CD14-positive monocyte (primary cell): ENCODE measurements at regions not wholly inside any gene's neighbourhood (a gene's known extent, or its start where the extent isn't known, plus 50 kb on each side); places are given as distances from the start of the nearest gene placed in this dataset.

ENCODE experiments used
- DNase-seq, 3 donors: peaks; one replicate each; pipeline ENCODE4 v3.0.0-alpha.2; 2011 to 2022
- H2AFZ ChIP-seq: 2 replicates; pipeline ENCODE4 v1.6.0; 2012; ENCODE audit warnings: mild to moderate bottlenecking, low read depth, low read length, inconsistent platforms; ENCODE audit not compliant: insufficient read depth, poor library complexity, severe bottlenecking
- H3K27ac ChIP-seq, 2 donors: 1 replicate in 1 of 2; 2 replicates in 1 of 2; pipeline ENCODE4 v1.5.1; 2012 to 2013; ENCODE audit warnings: low read length in 2 of 2, control low read depth in 1 of 2, inconsistent platforms in 1 of 2, low read depth in 1 of 2, mild to moderate bottlenecking in 1 of 2
- H3K27me3 ChIP-seq, 2 donors: one replicate each; pipeline versions ENCODE4 v1.6.0 to v1.6.1; 2011 to 2013; ENCODE audit warnings: low read length in 2 of 2; ENCODE audit not compliant: control insufficient read depth in 2 of 2, insufficient read depth in 2 of 2
- H3K36me3 ChIP-seq, 2 donors: replicated peaks in 1 of 2; 1 replicate in 1 of 2; 2 replicates in 1 of 2; pipeline versions ENCODE4 v1.5.1 to v1.6.1; 2012 to 2013; ENCODE audit warnings: low read length in 2 of 2, control low read depth in 1 of 2, inconsistent platforms in 1 of 2, mild to moderate bottlenecking in 1 of 2; ENCODE audit not compliant: insufficient read depth in 2 of 2, control insufficient read depth in 1 of 2
- H3K4me1 ChIP-seq, 2 donors: 1 replicate in 1 of 2; 2 replicates in 1 of 2; pipeline versions ENCODE4 v1.5.1 to v1.6.1; 2012 to 2013; ENCODE audit warnings: low read length in 2 of 2, control low read depth in 1 of 2, inconsistent platforms in 1 of 2, mild to moderate bottlenecking in 1 of 2, moderate library complexity in 1 of 2; ENCODE audit not compliant: insufficient read depth in 2 of 2, control insufficient read depth in 1 of 2
- H3K4me2 ChIP-seq: replicated peaks from 2 replicates; pipeline ENCODE3; 2012; ENCODE audit warnings: low read length, moderate library complexity, mild to moderate bottlenecking; ENCODE audit not compliant: poor library complexity, severe bottlenecking; ENCODE audit errors: extremely low read depth
- H3K4me3 ChIP-seq, 3 experiments: fragments of 200-600 bp in 1 of 3; sonication (generic) in 1 of 3; replicated peaks in 1 of 3; 1 replicate in 2 of 3; 2 replicates in 1 of 3; pipeline ENCODE4 v1.5.1; 2011 to 2013; ENCODE audit warnings: low read length in 3 of 3, mild to moderate bottlenecking in 3 of 3, control low read depth in 2 of 3, low read depth in 2 of 3, inconsistent platforms in 1 of 3, moderate library complexity in 1 of 3
- H3K79me2 ChIP-seq: 2 replicates; pipeline ENCODE4 v1.6.0; 2012; ENCODE audit warnings: mild to moderate bottlenecking, control low read depth, inconsistent platforms, low read length, moderate library complexity; ENCODE audit not compliant: insufficient read depth
- H3K9ac ChIP-seq: 2 replicates; pipeline ENCODE4 v1.6.0; 2017; ENCODE audit warnings: low read length, mild to moderate bottlenecking; ENCODE audit not compliant: insufficient read depth, poor library complexity, severe bottlenecking
- H3K9me3 ChIP-seq, 2 donors: replicated peaks in 1 of 2; 1 replicate in 1 of 2; 2 replicates in 1 of 2; pipeline versions ENCODE4 v1.5.1 to v1.6.1; 2012 to 2013; ENCODE audit warnings: low read length in 2 of 2, control low read depth in 1 of 2; ENCODE audit not compliant: control insufficient read depth in 1 of 2, insufficient read depth in 1 of 2
- H4K20me1 ChIP-seq: 2 replicates; pipeline ENCODE4 v1.6.0; 2012; ENCODE audit warnings: mild to moderate bottlenecking, low read length, control low read depth, moderate library complexity; ENCODE audit not compliant: insufficient read depth
- H3K27ac Mint-ChIP-seq, 7 donors: one replicate each; pipeline ENCODE4 v1.8.0; 2020; ENCODE audit warnings: mild to moderate bottlenecking in 7 of 7, mixed read lengths in 7 of 7, moderate library complexity in 6 of 7, inconsistent platforms in 2 of 7
- H3K27me3 Mint-ChIP-seq, 3 donors: one replicate each; pipeline ENCODE4 v1.8.0; 2021 to 2022; ENCODE audit warnings: low read depth in 3 of 3, mild to moderate bottlenecking in 3 of 3, mixed read lengths in 3 of 3, moderate library complexity in 3 of 3, inconsistent platforms in 1 of 3
- H3K36me3 Mint-ChIP-seq, 2 donors: one replicate each; pipeline ENCODE4 v1.8.0; 2020; ENCODE audit warnings: mixed read lengths in 2 of 2, inconsistent platforms in 1 of 2, mild to moderate bottlenecking in 1 of 2
- H3K4me1 Mint-ChIP-seq: one replicate; pipeline ENCODE4 v1.8.0; 2020; ENCODE audit warnings: mild to moderate bottlenecking, mixed read lengths
- H3K4me3 Mint-ChIP-seq, 2 donors: one replicate each; pipeline ENCODE4 v1.8.0; 2020; ENCODE audit warnings: mild to moderate bottlenecking in 2 of 2, mixed read lengths in 2 of 2, moderate library complexity in 1 of 2
- H3K9me3 Mint-ChIP-seq, 7 donors: one replicate each; pipeline ENCODE4 v1.8.0; 2020 to 2022; ENCODE audit warnings: mixed read lengths in 7 of 7, mild to moderate bottlenecking in 6 of 7, moderate library complexity in 6 of 7, inconsistent platforms in 2 of 7
- CTCF ChIP-seq: fragments of 200-600 bp; IDR thresholded peaks from one replicate; pipeline ENCODE4 v1.8.0; 2022; ENCODE audit warnings: antibody characterized with exemption, mild to moderate bottlenecking
- WGBS: methylation state at CpG from one replicate; pipeline ENCODE4 v1.1.5; 2013; ENCODE audit warnings: missing lambda C conversion rate; ENCODE audit not compliant: insufficient coverage; 5-methylcytosine and 5-hydroxymethylcytosine counted together
- intact Hi-C, 2 donors: fragments of 100-400 bp; cut with micrococcal nuclease; formaldehyde crosslinking; loops; one replicate each; pipeline versions ENCODE4 v1.15.0 to v1.15.1; 2023

- H3K27ac Mint-ChIP-seq = no peak overlapping the region
- peaks cover 0 to 2% (median 0%) of the 10 kb centered on the region in 7 donors for H3K9me3 Mint-ChIP-seq
- no peaks in the 10 kb centered on the region for H3K27me3 ChIP-seq
- H3K9me3 ChIP-seq = no peaks in the 10 kb centered on the region
- H3K27me3 Mint-ChIP-seq = peaks cover 0 to 6% (median 2%) of the 10 kb centered on the region in 3 donors
- TF ChIP-seq CTCF = no peak
- no peaks in the 10 kb centered on the region for H3K4me1 ChIP-seq
- no peak overlapping the region for H3K9ac ChIP-seq
- no peak overlapping the region for H3K4me3 Mint-ChIP-seq
- no peaks in the 10 kb centered on the region for H4K20me1 ChIP-seq
- no peak for DNase-seq
- no peak overlapping the region for H3K4me2 ChIP-seq
- H3K79me2 ChIP-seq = no peaks in the 10 kb centered on the region
- no peaks in the 10 kb centered on the region for H3K4me1 Mint-ChIP-seq
- 87% methylated on average over 2 of the region's 2 CpGs for WGBS
- no peak overlapping the region for H3K27ac ChIP-seq
- no peak overlapping the region for H2AFZ ChIP-seq
- H3K36me3 ChIP-seq = no peaks in the 10 kb centered on the region
- intact Hi-C loops = no loop called here
- H3K36me3 Mint-ChIP-seq = no peaks in the 10 kb centered on the region
- H3K4me3 ChIP-seq = no peak overlapping the region
Measured at GRCh38 chr11:109867784-109868183, 225.4 kb upstream of the ZC3H12C start.

DNA sequence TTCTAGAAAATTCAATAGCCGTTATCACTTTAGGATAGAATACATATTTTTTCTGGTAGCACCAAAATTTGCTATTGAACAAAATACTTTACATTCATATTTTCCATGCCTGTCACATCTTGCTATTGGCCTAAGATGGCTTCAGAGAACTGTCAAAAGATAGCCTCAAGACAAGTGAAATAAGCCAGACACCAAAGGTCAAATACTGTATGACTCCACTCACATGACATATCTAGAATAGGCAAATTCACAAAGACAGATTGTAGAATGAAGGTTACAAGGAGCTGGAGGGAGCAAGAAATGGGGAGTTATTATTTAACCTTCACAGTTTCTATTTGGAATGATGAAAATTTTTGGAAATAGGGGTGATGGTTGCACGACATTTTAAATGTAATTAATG is 223.7 kb upstream of the ZC3H12C start:
- no peaks in the 10 kb centered on the region for H3K9me3 ChIP-seq
- peaks cover 0 to 7% (median 2%) of the 10 kb centered on the region in 3 donors for H3K27me3 Mint-ChIP-seq
- TF ChIP-seq CTCF = no peak
- H3K27ac ChIP-seq = no peak overlapping the region
- H2AFZ ChIP-seq = no peak overlapping the region
- H3K27ac Mint-ChIP-seq = no peak overlapping the region
- no peaks in the 10 kb centered on the region for H4K20me1 ChIP-seq
- intact Hi-C loops = no loop called here
- H3K4me3 Mint-ChIP-seq = no peak overlapping the region
- H3K4me3 ChIP-seq = no peak overlapping the region
- no peak overlapping the region for H3K9ac ChIP-seq
- H3K36me3 ChIP-seq = no peaks in the 10 kb centered on the region
- H3K4me1 Mint-ChIP-seq = no peaks in the 10 kb centered on the region
- WGBS = no CpG with 5 or more reads among the region's 2 CpGs
- H3K79me2 ChIP-seq = no peaks in the 10 kb centered on the region
- no peaks in the 10 kb centered on the region for H3K36me3 Mint-ChIP-seq
- H3K27me3 ChIP-seq = no peaks in the 10 kb centered on the region
- no peaks in the 10 kb centered on the region for H3K4me1 ChIP-seq
- no peak overlapping the region for H3K4me2 ChIP-seq
- peaks cover 0 to 3% (median 2%) of the 10 kb centered on the region in 7 donors for H3K9me3 Mint-ChIP-seq
- DNase-seq = no peak
